ENCODE measurements at regions not wholly inside any gene's neighbourhood (a gene's known extent, or its start where the extent isn't known, plus 50 kb on each side); places are given as distances from the start of the nearest gene placed in this dataset.

DNA sequence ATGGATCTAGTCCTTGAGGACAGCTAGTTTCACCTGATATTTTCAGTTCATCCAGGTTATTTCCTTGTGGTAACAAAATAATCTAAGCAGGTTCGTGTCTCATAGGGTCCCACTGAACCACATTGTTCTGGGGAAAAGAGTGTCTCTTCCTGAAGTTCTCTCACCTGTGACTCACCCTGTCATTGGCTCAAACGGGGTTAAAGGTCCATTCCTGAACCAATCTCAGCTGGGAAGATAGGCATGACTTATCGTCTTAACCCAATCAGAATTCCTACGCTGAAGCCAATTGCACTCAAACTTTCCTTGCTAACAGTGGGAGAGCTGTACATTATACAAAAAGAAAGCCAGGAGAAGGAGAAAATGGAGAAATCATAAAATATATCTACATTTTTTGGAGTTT is 475.8 kb downstream of the TOX3 start:
- no peak for TF ChIP-seq POLR2AphosphoS5 (IDR thresholded peaks at IDR 0.05; ENCODE audit: low read depth, low read length)
- no peak for TF ChIP-seq EZH2 (IDR thresholded peaks at IDR 0.05)
- no peak for TF ChIP-seq POLR2A (IDR thresholded peaks at IDR 0.05; ENCODE audit: borderline replicate concordance, extremely low read depth, insufficient read depth, insufficient read length)
- TF ChIP-seq, protein P1, sequence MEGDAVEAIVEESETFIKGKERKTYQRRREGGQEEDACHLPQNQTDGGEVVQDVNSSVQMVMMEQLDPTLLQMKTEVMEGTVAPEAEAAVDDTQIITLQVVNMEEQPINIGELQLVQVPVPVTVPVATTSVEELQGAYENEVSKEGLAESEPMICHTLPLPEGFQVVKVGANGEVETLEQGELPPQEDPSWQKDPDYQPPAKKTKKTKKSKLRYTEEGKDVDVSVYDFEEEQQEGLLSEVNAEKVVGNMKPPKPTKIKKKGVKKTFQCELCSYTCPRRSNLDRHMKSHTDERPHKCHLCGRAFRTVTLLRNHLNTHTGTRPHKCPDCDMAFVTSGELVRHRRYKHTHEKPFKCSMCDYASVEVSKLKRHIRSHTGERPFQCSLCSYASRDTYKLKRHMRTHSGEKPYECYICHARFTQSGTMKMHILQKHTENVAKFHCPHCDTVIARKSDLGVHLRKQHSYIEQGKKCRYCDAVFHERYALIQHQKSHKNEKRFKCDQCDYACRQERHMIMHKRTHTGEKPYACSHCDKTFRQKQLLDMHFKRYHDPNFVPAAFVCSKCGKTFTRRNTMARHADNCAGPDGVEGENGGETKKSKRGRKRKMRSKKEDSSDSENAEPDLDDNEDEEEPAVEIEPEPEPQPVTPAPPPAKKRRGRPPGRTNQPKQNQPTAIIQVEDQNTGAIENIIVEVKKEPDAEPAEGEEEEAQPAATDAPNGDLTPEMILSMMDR (IDR thresholded peaks at IDR 0.05 in 2 of 3, conservative IDR thresholded peaks at IDR 0.05 in 1 of 3; ENCODE audit: borderline replicate concordance in 1 of 3, insufficient read depth in 1 of 3, low read depth in 2 of 3, low read length in 2 of 3) = no peak
- TF ChIP-seq, protein P2, sequence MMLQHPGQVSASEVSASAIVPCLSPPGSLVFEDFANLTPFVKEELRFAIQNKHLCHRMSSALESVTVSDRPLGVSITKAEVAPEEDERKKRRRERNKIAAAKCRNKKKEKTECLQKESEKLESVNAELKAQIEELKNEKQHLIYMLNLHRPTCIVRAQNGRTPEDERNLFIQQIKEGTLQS (IDR thresholded peaks at IDR 0.05) = no peak
- TF ChIP-seq FOSL1 (IDR thresholded peaks at IDR 0.05; ENCODE audit: low read depth) = no peak
- TF ChIP-seq, protein P3, sequence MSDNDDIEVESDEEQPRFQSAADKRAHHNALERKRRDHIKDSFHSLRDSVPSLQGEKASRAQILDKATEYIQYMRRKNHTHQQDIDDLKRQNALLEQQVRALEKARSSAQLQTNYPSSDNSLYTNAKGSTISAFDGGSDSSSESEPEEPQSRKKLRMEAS (IDR thresholded peaks at IDR 0.05) = no peak
- TF ChIP-seq SP1 (IDR thresholded peaks at IDR 0.05; ENCODE audit: low read depth) = no peak
